ENCODE measurements at regions not wholly inside any gene's neighbourhood (a gene's known extent, or its start where the extent isn't known, plus 50 kb on each side); places are given as distances from the start of the nearest gene placed in this dataset.

DNA sequence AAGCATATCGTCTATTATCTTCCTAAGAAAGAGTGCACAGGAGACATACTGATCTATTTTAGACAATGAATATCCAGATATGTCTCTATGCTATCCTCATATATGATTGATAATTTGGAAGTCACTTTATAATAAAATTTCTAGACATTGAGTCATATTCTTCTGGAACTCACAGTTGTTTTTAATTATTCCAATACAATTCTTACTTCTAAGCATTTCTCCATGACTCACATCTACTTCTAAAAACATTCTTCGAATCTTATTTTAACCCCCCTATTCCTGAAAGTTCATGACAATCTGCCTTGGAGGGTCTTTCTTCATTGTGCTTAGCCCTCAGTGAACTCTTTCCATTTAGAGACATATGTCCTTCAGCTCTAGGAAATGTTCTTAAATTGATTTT lies 368.1 kb downstream of the MDFIC start:
- TF ChIP-seq, protein P1, sequence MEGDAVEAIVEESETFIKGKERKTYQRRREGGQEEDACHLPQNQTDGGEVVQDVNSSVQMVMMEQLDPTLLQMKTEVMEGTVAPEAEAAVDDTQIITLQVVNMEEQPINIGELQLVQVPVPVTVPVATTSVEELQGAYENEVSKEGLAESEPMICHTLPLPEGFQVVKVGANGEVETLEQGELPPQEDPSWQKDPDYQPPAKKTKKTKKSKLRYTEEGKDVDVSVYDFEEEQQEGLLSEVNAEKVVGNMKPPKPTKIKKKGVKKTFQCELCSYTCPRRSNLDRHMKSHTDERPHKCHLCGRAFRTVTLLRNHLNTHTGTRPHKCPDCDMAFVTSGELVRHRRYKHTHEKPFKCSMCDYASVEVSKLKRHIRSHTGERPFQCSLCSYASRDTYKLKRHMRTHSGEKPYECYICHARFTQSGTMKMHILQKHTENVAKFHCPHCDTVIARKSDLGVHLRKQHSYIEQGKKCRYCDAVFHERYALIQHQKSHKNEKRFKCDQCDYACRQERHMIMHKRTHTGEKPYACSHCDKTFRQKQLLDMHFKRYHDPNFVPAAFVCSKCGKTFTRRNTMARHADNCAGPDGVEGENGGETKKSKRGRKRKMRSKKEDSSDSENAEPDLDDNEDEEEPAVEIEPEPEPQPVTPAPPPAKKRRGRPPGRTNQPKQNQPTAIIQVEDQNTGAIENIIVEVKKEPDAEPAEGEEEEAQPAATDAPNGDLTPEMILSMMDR (IDR thresholded peaks at IDR 0.05), result no peak
- no peak for TF ChIP-seq POLR2A (IDR thresholded peaks at IDR 0.05)
